ES-I3 (cell line): ENCODE measurements at regions not wholly inside any gene's neighbourhood (a gene's known extent, or its start where the extent isn't known, plus 50 kb on each side); places are given as distances from the start of the nearest gene placed in this dataset.
"Not testable (repeated sequence)": the region's sequence is repeated elsewhere in the genome, so short reads cannot be mapped to it uniquely, and the experiment has no call there.

ENCODE experiments used
- H3K36me3 ChIP-seq: 2 replicates; pipeline ENCODE4 v1.6.1; 2013; ENCODE audit warnings: mild to moderate bottlenecking, low read length, control low read depth, moderate library complexity; ENCODE audit not compliant: insufficient read depth
- H3K4me1 ChIP-seq: 2 replicates; pipeline ENCODE4 v1.6.1; 2013; ENCODE audit warnings: mild to moderate bottlenecking, control low read depth, low read length; ENCODE audit not compliant: insufficient read depth
- H3K9ac ChIP-seq: 2 replicates; pipeline ENCODE4 v1.6.1; 2013; ENCODE audit warnings: low read depth, mild to moderate bottlenecking, low read length, moderate library complexity
- H3K9me3 ChIP-seq: 2 replicates; pipeline ENCODE4 v1.6.1; 2013; ENCODE audit warnings: mild to moderate bottlenecking, low read length, moderate library complexity; ENCODE audit not compliant: control insufficient read depth, insufficient read depth

DNA sequence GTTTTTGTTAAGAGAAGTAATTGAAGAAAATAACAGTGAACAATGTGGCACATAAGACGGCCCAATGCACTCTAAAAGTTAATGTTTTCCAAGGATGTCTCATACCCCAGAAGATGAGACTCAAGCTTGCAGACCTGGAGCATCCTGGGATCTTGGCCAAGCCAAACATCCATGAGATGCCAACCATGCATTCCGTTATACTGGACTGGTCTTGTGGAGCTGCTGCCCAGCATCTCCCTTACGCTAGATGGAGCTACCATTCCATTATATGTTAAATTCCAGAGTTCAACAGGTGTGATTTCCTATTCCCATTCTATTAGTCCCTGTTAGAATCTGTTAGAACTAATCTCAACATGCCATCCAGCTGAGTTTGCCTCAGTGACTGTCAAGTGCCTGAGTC, 181.8 kb downstream of the PDCD6IP start:
- Histone ChIP-seq H3K36me3 (no peaks in the 10 kb centered on the region), H3K9me3 (no peaks in the 10 kb centered on the region), H3K4me1 (no peaks in the 10 kb centered on the region), H3K9ac (no peak overlapping the region)

- no peaks in the 10 kb centered on the region for H3K4me1 ChIP-seq
- H3K9ac ChIP-seq = no peak overlapping the region
Measured at GRCh38 chr3:33982269-33982798, 183.9 kb downstream of the PDCD6IP start.

GRCh38 chr3:33982949-33983348, 184.5 kb downstream of the PDCD6IP start:
- not testable (repeated sequence) for H3K9ac ChIP-seq, H3K4me1 ChIP-seq, H3K36me3 ChIP-seq, H3K9me3 ChIP-seq

More at GRCh38 chr3:33982269-33982798, 183.9 kb downstream of the PDCD6IP start:
- Histone ChIP-seq H3K36me3 (no peaks in the 10 kb centered on the region), H3K9me3 (no peaks in the 10 kb centered on the region)

- H3K9ac ChIP-seq = no peak overlapping the region
- no peaks in the 10 kb centered on the region for H3K36me3 ChIP-seq
- H3K4me1 ChIP-seq = no peaks in the 10 kb centered on the region
- H3K9me3 ChIP-seq = peaks cover 2% of the 10 kb centered on the region; the same call in 1 of the 2 replicates
Measured at GRCh38 chr3:33989229-33989628, 190.8 kb downstream of the PDCD6IP start.

DNA sequence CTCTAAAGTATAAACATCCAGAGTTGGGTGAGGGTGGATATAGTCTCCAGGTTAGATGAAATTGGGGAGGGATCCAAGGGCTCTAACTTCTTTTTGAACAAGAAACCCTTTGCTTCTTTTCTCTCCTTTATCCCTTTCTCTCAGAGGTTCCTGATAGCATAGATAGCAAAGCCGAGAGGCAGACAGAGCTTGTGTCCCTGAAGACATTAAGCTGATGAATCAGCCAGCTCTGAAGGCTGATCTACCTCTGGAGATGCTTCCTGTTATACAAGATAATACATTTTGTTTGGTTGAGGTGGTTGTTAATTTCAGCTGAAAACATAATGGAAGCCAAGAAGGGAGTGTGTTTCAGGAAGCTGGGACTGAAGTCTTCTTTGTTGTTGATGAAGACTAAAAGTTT, 193.2 kb downstream of the PDCD6IP start:
- no peaks in the 10 kb centered on the region for H3K36me3 ChIP-seq
- no peaks in the 10 kb centered on the region for H3K4me1 ChIP-seq
- peaks cover 7% of the 10 kb centered on the region for H3K9me3 ChIP-seq
- H3K9ac ChIP-seq = no peak overlapping the region

- Histone ChIP-seq H3K36me3 (no peaks in the 10 kb centered on the region), H3K4me1 (no peaks in the 10 kb centered on the region), H3K9me3 (peaks cover 7% of the 10 kb centered on the region), H3K9ac (no peak overlapping the region)
Measured at GRCh38 chr3:33993631-33994030, 195.2 kb downstream of the PDCD6IP start.

GRCh38 chr3:33994568-33994967, 196.1 kb downstream of the PDCD6IP start:
- H3K4me1 ChIP-seq = no peaks in the 10 kb centered on the region
- H3K9me3 ChIP-seq = peaks cover 7% of the 10 kb centered on the region
- H3K9ac ChIP-seq = no peak overlapping the region
- H3K36me3 ChIP-seq = no peaks in the 10 kb centered on the region

DNA sequence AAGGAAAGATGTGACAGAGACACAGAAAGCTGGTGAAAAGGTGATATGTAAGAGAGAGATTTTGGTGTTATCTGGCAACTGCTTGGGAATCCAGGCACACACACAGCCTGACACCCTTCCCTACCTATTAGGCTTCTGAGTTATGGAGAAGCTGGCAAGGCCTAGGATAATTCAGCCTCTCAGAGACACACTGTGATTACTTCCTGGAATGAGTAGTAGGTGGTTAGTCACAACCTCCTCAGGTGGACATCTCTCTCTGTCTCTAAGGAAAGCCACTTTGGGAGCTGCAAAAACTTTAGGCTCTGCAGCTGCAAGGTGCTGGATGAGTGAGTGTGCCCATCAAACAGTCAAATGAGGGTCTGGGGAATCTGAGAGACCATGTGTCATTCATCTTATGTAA, 201.9 kb downstream of the PDCD6IP start:
- H3K9ac ChIP-seq = no peak overlapping the region
- H3K9me3 ChIP-seq = no peaks in the 10 kb centered on the region; the same call in 1 of the 2 replicates

DNA sequence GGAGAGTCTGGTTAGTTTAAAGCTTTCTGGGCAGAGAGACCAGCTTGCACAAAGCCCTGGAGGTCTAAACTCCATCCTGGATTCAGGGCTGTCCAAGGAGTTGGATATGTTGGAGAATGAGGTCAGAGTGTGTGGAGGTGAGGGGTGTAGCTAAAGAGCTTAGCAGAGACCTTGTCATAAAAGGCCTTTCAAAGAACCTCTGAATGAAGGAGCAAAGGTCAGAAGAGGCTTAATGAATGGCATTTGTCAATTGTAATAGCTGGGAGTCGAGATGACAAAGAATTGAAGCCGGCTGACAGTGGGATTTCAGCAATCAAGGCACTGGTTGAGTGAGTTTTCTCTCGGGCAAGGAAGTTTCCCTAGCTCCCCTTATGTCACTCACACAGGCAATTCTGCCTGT, 202.6 kb downstream of the PDCD6IP start:
- no peaks in the 10 kb centered on the region for H3K4me1 ChIP-seq
- no peak overlapping the region for H3K9ac ChIP-seq
- no peaks in the 10 kb centered on the region for H3K9me3 ChIP-seq
- H3K36me3 ChIP-seq = no peaks in the 10 kb centered on the region

More for the DNA sequence above, 201.9 kb downstream of the PDCD6IP start:
- no peaks in the 10 kb centered on the region for H3K36me3 ChIP-seq
- H3K4me1 ChIP-seq = no peaks in the 10 kb centered on the region

GRCh38 chr3:34001990-34002389, 203.6 kb downstream of the PDCD6IP start:
- Histone ChIP-seq H3K9ac (no peak overlapping the region), H3K4me1 (no peaks in the 10 kb centered on the region), H3K36me3 (no peaks in the 10 kb centered on the region), H3K9me3 (no peaks in the 10 kb centered on the region)

GRCh38 chr3:34002569-34003100, 204.2 kb downstream of the PDCD6IP start:
- Histone ChIP-seq H3K9me3 (no peaks in the 10 kb centered on the region), H3K36me3 (no peaks in the 10 kb centered on the region), H3K4me1 (no peaks in the 10 kb centered on the region), H3K9ac (no peak overlapping the region)

DNA sequence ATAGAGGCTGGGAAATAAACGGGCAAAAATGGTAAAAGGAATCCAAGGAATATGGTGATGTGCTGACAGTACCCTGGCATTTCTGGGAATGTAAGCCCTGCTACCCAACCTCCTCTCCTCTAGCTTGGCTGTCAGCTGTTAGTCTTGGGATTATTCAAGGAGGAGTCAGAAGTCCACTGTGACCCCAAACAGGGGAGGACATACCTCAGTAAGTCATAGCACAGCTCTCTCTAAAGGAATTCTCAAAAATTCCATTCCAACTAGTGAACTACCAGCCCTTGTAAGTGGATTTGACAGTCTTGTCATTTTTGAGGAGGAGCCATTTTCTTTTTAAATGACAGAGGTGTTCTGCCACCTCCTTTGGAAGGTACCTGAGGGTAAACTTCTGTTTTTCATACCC, 207.5 kb downstream of the PDCD6IP start:
- peaks cover 11% of the 10 kb centered on the region for H3K4me1 ChIP-seq
- no peaks in the 10 kb centered on the region for H3K9me3 ChIP-seq
- H3K36me3 ChIP-seq = no peaks in the 10 kb centered on the region
- H3K9ac ChIP-seq = no peak overlapping the region

DNA sequence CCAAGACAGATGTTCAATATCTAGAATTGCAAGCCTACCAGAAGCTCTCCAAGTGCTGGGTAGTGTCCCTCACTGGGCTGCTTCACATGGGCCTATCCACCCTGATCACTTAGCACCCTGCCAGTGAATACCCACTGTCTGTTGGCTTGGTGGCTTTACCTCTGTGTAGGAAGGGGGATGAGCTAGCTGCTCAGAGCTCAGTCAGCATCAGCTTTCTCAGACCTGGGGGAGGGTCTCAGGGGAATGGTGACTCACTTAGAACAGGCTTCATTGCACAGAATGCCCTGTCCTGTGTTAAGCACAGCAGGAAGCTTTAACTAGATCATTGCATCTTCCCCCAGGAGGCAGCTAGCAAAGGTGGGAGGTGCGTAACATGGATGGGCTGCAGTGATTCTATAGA, 209.8 kb downstream of the PDCD6IP start:
- Histone ChIP-seq H3K9ac (no peak overlapping the region), H3K4me1 (peaks cover 16% of the 10 kb centered on the region), H3K9me3 (no peaks in the 10 kb centered on the region), H3K36me3 (no peaks in the 10 kb centered on the region)

GRCh38 chr3:34008836-34009809, 210.7 kb downstream of the PDCD6IP start:
- Histone ChIP-seq H3K4me1 (peaks cover 16% of the 10 kb centered on the region), H3K9me3 (no peaks in the 10 kb centered on the region), H3K9ac (no peak overlapping the region), H3K36me3 (no peaks in the 10 kb centered on the region)
